GM12878 (cell line): ENCODE measurements at regions not wholly inside any gene's neighbourhood (a gene's known extent, or its start where the extent isn't known, plus 50 kb on each side); places are given as distances from the start of the nearest gene placed in this dataset.

Experiments
- ATAC-seq: fragments of 200-7000 bp; cut with Tn5 transposase; 3 replicates; pipeline ENCODE4 v1.9.1; 2020; ENCODE audit warnings: mild to moderate bottlenecking, moderate library complexity
- BruUV-seq: library from RNA; stranded (reverse); fragments of 400-500 nt; replicated peaks from 2 replicates; lab custom pipeline; 2021; lab: Mats Ljungman, UMichigan
- CTCF ChIA-PET: fragments of 300-600 bp; sonication (Branson Sonifier 250); formaldehyde crosslinking; extraction: SDS; loops from one replicate; lab custom pipeline; 2021; ENCODE audit warnings: inconsistent platforms; lab: Yijun Ruan, JAX
- POLR2A ChIA-PET: fragments of 350-600 bp; formaldehyde crosslinking; extraction: SDS; loops from one replicate; lab custom pipeline; 2021; ENCODE audit warnings: inconsistent platforms; lab: Charles Lee
- RAD21 ChIA-PET: fragments of 300-600 bp; sonication (Branson Sonifier 250); formaldehyde crosslinking; loops from one replicate; lab custom pipeline; 2023; ENCODE audit warnings: antibody characterized with exemption; ENCODE audit not compliant: unreplicated experiment; lab: Charles Lee
- SMC1A ChIA-PET: fragments of 300-600 bp; sonication (Branson Sonifier 250); formaldehyde crosslinking; loops from one replicate; lab custom pipeline; 2023; ENCODE audit not compliant: unreplicated experiment, uncharacterized antibody; lab: Charles Lee
- DNase-seq: peaks from one replicate; pipeline ENCODE4 v3.0.0-alpha.2; 2011; ENCODE audit warnings: low read depth, low spot score
- FAIRE-seq: peaks from 3 replicates; lab custom pipeline; 2011; peaks lifted over from hg19 to GRCh38; lab: Jason Lieb, UNC
- H2AFZ ChIP-seq: 2 replicates; pipeline ENCODE4 v1.6.0; 2011; ENCODE audit warnings: low read depth, low read length, control low read depth; ENCODE audit not compliant: control insufficient read depth
- H3K27ac ChIP-seq: 2 replicates; pipeline ENCODE4 v1.5.1; 2011; ENCODE audit warnings: control low read depth; ENCODE audit not compliant: control insufficient read depth, insufficient read depth
- H3K27me3 ChIP-seq, 2 experiments: replicated peaks in 1 of 2; 2 replicates each; pipeline versions ENCODE4 v1.6.0 to v1.6.1; 2011; ENCODE audit warnings: low read length in 1 of 2; ENCODE audit not compliant: control insufficient read depth in 2 of 2, insufficient read depth in 2 of 2
- H3K36me3 ChIP-seq, 2 experiments: 2 replicates each; pipeline ENCODE4 v1.5.1; 2011; ENCODE audit warnings: low read length in 1 of 2; ENCODE audit not compliant: control insufficient read depth in 2 of 2, insufficient read depth in 2 of 2
- H3K4me1 ChIP-seq: 2 replicates; pipeline ENCODE4 v1.6.1; 2011; ENCODE audit warnings: mild to moderate bottlenecking, low read length, moderate library complexity, mixed read lengths; ENCODE audit not compliant: control insufficient read depth, insufficient read depth
- H3K4me2 ChIP-seq: 2 replicates; pipeline ENCODE4 v1.6.0; 2011; ENCODE audit warnings: control low read depth; ENCODE audit not compliant: control insufficient read depth, insufficient read depth
- H3K4me3 ChIP-seq: fragments of 200-600 bp; sonication (generic); 2 replicates; pipeline ENCODE4 v1.5.1; 2016
- H3K79me2 ChIP-seq: 2 replicates; pipeline ENCODE4 v1.6.0; 2011; ENCODE audit warnings: low read length; ENCODE audit not compliant: control insufficient read depth, insufficient read depth
- H3K9ac ChIP-seq: 2 replicates; pipeline ENCODE4 v1.8.0; 2011; ENCODE audit warnings: low read length, control low read depth, mixed read lengths; ENCODE audit not compliant: control insufficient read depth, insufficient read depth
- H3K9me3 ChIP-seq: replicated peaks from 3 replicates; pipeline ENCODE4 v1.5.1; 2011; ENCODE audit warnings: mild to moderate bottlenecking, low read length; ENCODE audit not compliant: control insufficient read depth, insufficient read depth
- H4K20me1 ChIP-seq: 2 replicates; pipeline ENCODE4 v1.6.0; 2011; ENCODE audit not compliant: control insufficient read depth, insufficient read depth
- CHD2 ChIP-seq: IDR thresholded peaks from 2 replicates; pipeline ENCODE4 v1.6.1; 2011; ENCODE audit warnings: low read depth, low read length, improper control_type of control experiment, borderline replicate concordance
- HSF1 ChIP-seq: fragments of 150-350 bp; IDR thresholded peaks from 2 replicates; pipeline ENCODE4 v1.6.1; 2014; ENCODE audit warnings: mild to moderate bottlenecking, low read depth, low read length
- MLLT1 ChIP-seq: fragments of 450-650 bp; IDR thresholded peaks from 2 replicates; pipeline ENCODE4 v1.6.1; 2016; ENCODE audit warnings: mild to moderate bottlenecking
- NFYA ChIP-seq: IDR thresholded peaks from 2 replicates; pipeline ENCODE4 v1.6.1; 2011; ENCODE audit warnings: low read depth, mild to moderate bottlenecking, low read length, improper control_type of control experiment, borderline replicate concordance
- PRDM15 ChIP-seq: fragments of 450-650 bp; formaldehyde crosslinking; IDR thresholded peaks from 2 replicates; pipeline ENCODE4 v1.4.0; 2020; ENCODE audit warnings: mild to moderate bottlenecking, moderate library complexity
- RUNX3 ChIP-seq: IDR thresholded peaks from 2 replicates; pipeline ENCODE4 v1.6.1; 2012; ENCODE audit warnings: low read length, inconsistent platforms
- ZNF24 ChIP-seq: fragments of 450-650 bp; IDR thresholded peaks from 2 replicates; pipeline ENCODE4 v1.6.1; 2017; ENCODE audit warnings: antibody characterized with exemption, mild to moderate bottlenecking
- ZNF592 ChIP-seq: fragments of 450-650 bp; IDR thresholded peaks from 2 replicates; pipeline ENCODE4 v1.6.1; 2017; ENCODE audit warnings: mild to moderate bottlenecking, moderate library complexity
- WGBS: methylation state at CpG from one replicate; pipeline ENCODE4 v1.1.6; 2016; ENCODE audit warnings: low lambda C conversion rate; ENCODE audit not compliant: insufficient replicate concordance, insufficient coverage; ENCODE audit errors: missing lambda C conversion rate; 5-methylcytosine and 5-hydroxymethylcytosine counted together
- in situ Hi-C: fragments of 300-500 bp; cut with MboI; formaldehyde crosslinking; loops from 9 replicates; pipeline ENCODE4 v1.14.3; 2018; ENCODE audit warnings: mixed read lengths
- intact Hi-C: fragments of 100-400 bp; cut with micrococcal nuclease; formaldehyde crosslinking; loops from one replicate; pipeline ENCODE4 v1.14.2; 2022; ENCODE audit not compliant: unreplicated experiment

- BruUV-seq: no TSS peak
- Histone ChIP-seq H3K4me2 (no peak overlapping the region), H3K4me3 (no peak overlapping the region), H3K27ac (no peak overlapping the region), H3K9me3 (no peaks in the 10 kb centered on the region), H3K36me3 (no peaks in the 10 kb centered on the region), H3K27me3 (no peaks in the 10 kb centered on the region), H3K9ac (no peak overlapping the region), H2AFZ (no peak overlapping the region), H4K20me1 (no peaks in the 10 kb centered on the region), H3K4me1 (no peaks in the 10 kb centered on the region), H3K79me2 (no peaks in the 10 kb centered on the region)
- WGBS: 31% methylated on average over 2 of the region's 2 CpGs
- DNase-seq (no peak), ATAC-seq (no peak), FAIRE-seq (no peak)
- POLR2A ChIA-PET: no interaction called here
- in situ Hi-C loops (no loop called here), intact Hi-C loops (no loop called here)
- RAD21 ChIA-PET: no interaction called here
- CTCF ChIA-PET: no interaction called here
- SMC1A ChIA-PET: no interaction called here
- TF ChIP-seq CHD2 (no peak), MLLT1 (no peak), HSF1 (no peak), RUNX3 (no peak), PRDM15 (CRISPR knock-in tag) (no peak), ZNF24 (no peak), ZNF592 (no peak), NFYA (no peak)
These were observed 153.8 kb upstream of the KCNN2 start for GRCh38 chr5:114208120-114208519.
